ENCODE measurements at regions not wholly inside any gene's neighbourhood (a gene's known extent, or its start where the extent isn't known, plus 50 kb on each side); places are given as distances from the start of the nearest gene placed in this dataset.

GRCh38 chr3:124298951-124299350, 307.0 kb upstream of the ROPN1 start:
- no peak overlapping the region for H3K27ac ChIP-seq (ENCODE audit: insufficient read depth, low read depth, low read length)

More at GRCh38 chr3:124298951-124299350, 307.0 kb upstream of the ROPN1 start:
- CTCF ChIA-PET = no interaction called here
- Histone ChIP-seq H3K79me2 (ENCODE audit: control insufficient read depth, insufficient read depth, low read length) (no peaks in the 10 kb centered on the region), H3K9me3 (replicated peaks; ENCODE audit: control insufficient read depth, insufficient read depth, low read length) (no peaks in the 10 kb centered on the region), H3K4me3 (replicated peaks in 1 of 3; ENCODE audit: insufficient read depth in 1 of 3, low read depth in 1 of 3, low read length in 3 of 3) (no peak overlapping the region), H3K4me1 (ENCODE audit: control insufficient read depth, extremely low read depth, insufficient read depth, low read length) (peaks cover 9% of the 10 kb centered on the region), H2AFZ (ENCODE audit: low read depth, low read length) (no peak overlapping the region), H3K9me1 (replicated peaks; ENCODE audit: control insufficient read depth, extremely low read depth, insufficient read depth, low read length) (no peaks in the 10 kb centered on the region), H3K36me3 (ENCODE audit: control insufficient read depth in 2 of 2, extremely low read depth in 1 of 2, insufficient read depth in 2 of 2, low read length in 2 of 2) (no peaks in the 10 kb centered on the region), H3K4me2 (ENCODE audit: insufficient read depth, low read length) (no peak overlapping the region), H3K9ac (replicated peaks; ENCODE audit: extremely low read depth, insufficient read depth, low read length) (no peak overlapping the region), H3K27me3 (ENCODE audit: control insufficient read depth in 2 of 2, insufficient read depth in 2 of 2, low read length in 2 of 2) (peaks cover 0 to 2% of the 10 kb centered on the region in 2 experiments), H4K20me1 (replicated peaks; ENCODE audit: control insufficient read depth, extremely low read depth, insufficient read depth, low read length) (no peaks in the 10 kb centered on the region)
- intact Hi-C loops (cut with micrococcal nuclease) (no loop called here), dilution Hi-C loops (cut with MboI; ENCODE audit: extremely low pct_ligation_motif_present, low sequenced_read_pairs) (no loop called here)
- POLR2A ChIA-PET = no interaction called here
- DNase-seq (ENCODE audit: low read depth, low spot score) (no peak), FAIRE-seq (no peak)
- BruUV-seq (replicated peaks) = no TSS peak
- TF ChIP-seq, protein P1, sequence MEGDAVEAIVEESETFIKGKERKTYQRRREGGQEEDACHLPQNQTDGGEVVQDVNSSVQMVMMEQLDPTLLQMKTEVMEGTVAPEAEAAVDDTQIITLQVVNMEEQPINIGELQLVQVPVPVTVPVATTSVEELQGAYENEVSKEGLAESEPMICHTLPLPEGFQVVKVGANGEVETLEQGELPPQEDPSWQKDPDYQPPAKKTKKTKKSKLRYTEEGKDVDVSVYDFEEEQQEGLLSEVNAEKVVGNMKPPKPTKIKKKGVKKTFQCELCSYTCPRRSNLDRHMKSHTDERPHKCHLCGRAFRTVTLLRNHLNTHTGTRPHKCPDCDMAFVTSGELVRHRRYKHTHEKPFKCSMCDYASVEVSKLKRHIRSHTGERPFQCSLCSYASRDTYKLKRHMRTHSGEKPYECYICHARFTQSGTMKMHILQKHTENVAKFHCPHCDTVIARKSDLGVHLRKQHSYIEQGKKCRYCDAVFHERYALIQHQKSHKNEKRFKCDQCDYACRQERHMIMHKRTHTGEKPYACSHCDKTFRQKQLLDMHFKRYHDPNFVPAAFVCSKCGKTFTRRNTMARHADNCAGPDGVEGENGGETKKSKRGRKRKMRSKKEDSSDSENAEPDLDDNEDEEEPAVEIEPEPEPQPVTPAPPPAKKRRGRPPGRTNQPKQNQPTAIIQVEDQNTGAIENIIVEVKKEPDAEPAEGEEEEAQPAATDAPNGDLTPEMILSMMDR (IDR thresholded peaks at IDR 0.05; ENCODE audit: extremely low read depth in 1 of 2, insufficient read depth in 1 of 2, low read depth in 1 of 2, low read length in 2 of 2) = no peak
- TF ChIP-seq MAX (IDR thresholded peaks at IDR 0.05; ENCODE audit: insufficient read depth, insufficient read length) = no peak
- TF ChIP-seq POLR2A (IDR thresholded peaks at IDR 0.05; ENCODE audit: low read depth, low read length) = no peak
- TF ChIP-seq MYC (IDR thresholded peaks at IDR 0.05; ENCODE audit: low read depth, low read length) = no peak
- TF ChIP-seq POLR2AphosphoS5 (IDR thresholded peaks at IDR 0.05; ENCODE audit: insufficient read depth, low read depth, low read length) = no peak
- no peak for TF ChIP-seq JUN (IDR thresholded peaks at IDR 0.05; ENCODE audit: borderline replicate concordance, insufficient read depth, insufficient read length, low read depth)
- no peak for TF ChIP-seq EZH2 (IDR thresholded peaks at IDR 0.05; ENCODE audit: borderline replicate concordance, low read depth, low read length, severe bottlenecking)
- TF ChIP-seq FOS (IDR thresholded peaks at IDR 0.05; ENCODE audit: borderline replicate concordance, insufficient read depth, low read length) = no peak
- no peak for TF ChIP-seq GATA2 (IDR thresholded peaks at IDR 0.05; ENCODE audit: insufficient read depth, insufficient read length, low read depth, low read length)
